Mesendoderm (in vitro differentiated cells): ENCODE measurements at regions not wholly inside any gene's neighbourhood (a gene's known extent, or its start where the extent isn't known, plus 50 kb on each side); places are given as distances from the start of the nearest gene placed in this dataset.

Experiments used
- DNase-seq: peaks from one replicate; pipeline ENCODE4 v3.0.0; 2013
- H2AK5ac ChIP-seq: 2 replicates; pipeline ENCODE4 v1.6.1; 2013; ENCODE audit warnings: low read length, inconsistent platforms
- H2BK120ac ChIP-seq: 2 replicates; pipeline ENCODE4 v1.6.1; 2013; ENCODE audit warnings: low read depth, mild to moderate bottlenecking, low read length, moderate library complexity, mixed read lengths
- H2BK15ac ChIP-seq: replicated peaks from 2 replicates; pipeline ENCODE4 v1.6.1; 2013; ENCODE audit warnings: low read depth, mild to moderate bottlenecking, moderate library complexity
- H2BK5ac ChIP-seq: 2 replicates; pipeline ENCODE4 v1.6.1; 2013; ENCODE audit warnings: low read length, inconsistent platforms
- H3K18ac ChIP-seq: 2 replicates; pipeline ENCODE4 v1.6.1; 2013; ENCODE audit warnings: mild to moderate bottlenecking, low read length, mixed read lengths
- H3K23ac ChIP-seq: one replicate; pipeline ENCODE4 v1.6.1; 2013; ENCODE audit warnings: low read length
- H3K27ac ChIP-seq: 2 replicates; pipeline ENCODE4 v1.5.1; 2013; ENCODE audit warnings: low read depth, mild to moderate bottlenecking, inconsistent platforms, low read length, moderate library complexity
- H3K27me3 ChIP-seq: 2 replicates; pipeline ENCODE4 v1.6.1; 2013; ENCODE audit warnings: low read length, control low read depth, mild to moderate bottlenecking, inconsistent platforms; ENCODE audit not compliant: insufficient read depth, poor library complexity
- H3K36me3 ChIP-seq: 2 replicates; pipeline ENCODE4 v1.6.1; 2013; ENCODE audit warnings: low read length, inconsistent platforms; ENCODE audit not compliant: control insufficient read depth, insufficient read depth
- H3K4ac ChIP-seq: one replicate; pipeline ENCODE4 v1.6.1; 2013; ENCODE audit warnings: low read depth, mild to moderate bottlenecking, low read length, moderate library complexity
- H3K4me1 ChIP-seq: 2 replicates; pipeline ENCODE4 v1.6.1; 2013; ENCODE audit warnings: low read depth, low read length, inconsistent platforms; ENCODE audit not compliant: control insufficient read depth
- H3K4me2 ChIP-seq: 2 replicates; pipeline ENCODE4 v1.6.1; 2013; ENCODE audit warnings: low read length
- H3K4me3 ChIP-seq: 2 replicates; pipeline ENCODE4 v1.5.1; 2013; ENCODE audit warnings: mild to moderate bottlenecking, low read length
- H3K56ac ChIP-seq: one replicate; pipeline ENCODE4 v1.6.1; 2013; ENCODE audit warnings: low read length
- H3K79me1 ChIP-seq: 2 replicates; pipeline ENCODE4 v1.6.1; 2013; ENCODE audit warnings: low read length, inconsistent platforms
- H3K79me2 ChIP-seq: 2 replicates; pipeline ENCODE4 v1.6.1; 2013; ENCODE audit warnings: mild to moderate bottlenecking, low read length; ENCODE audit not compliant: control insufficient read depth, insufficient read depth
- H3K9ac ChIP-seq: 2 replicates; pipeline ENCODE4 v1.6.1; 2013; ENCODE audit warnings: low read length, inconsistent platforms
- H4K5ac ChIP-seq: one replicate; pipeline ENCODE4 v1.6.1; 2013; ENCODE audit warnings: low read length
- H4K8ac ChIP-seq: one replicate; pipeline ENCODE4 v1.6.1; 2013; ENCODE audit warnings: low read depth, mild to moderate bottlenecking, control low read depth, low read length, moderate library complexity
- WGBS: extraction: QIAGEN DNeasy Blood & Tissue Kit; methylation state at CpG from one replicate; pipeline ENCODE4 v1.1.7; 2013; ENCODE audit warnings: low lambda C conversion rate, missing lambda C conversion rate; ENCODE audit not compliant: insufficient coverage; ENCODE audit errors: extremely low coverage; 5-methylcytosine and 5-hydroxymethylcytosine counted together

GRCh38 chr9:93864032-93864431, 91.1 kb downstream of the BARX1 start:
- H3K4ac ChIP-seq, result no peak overlapping the region
- H3K27ac ChIP-seq, result no peak overlapping the region
- H4K5ac ChIP-seq, result no peak overlapping the region
- H3K9ac ChIP-seq, result no peak overlapping the region
- DNase-seq, result no peak
- WGBS, result no CpG with 5 or more reads among the region's 12 CpGs
- H3K36me3 ChIP-seq, result no peaks in the 10 kb centered on the region
- peaks cover 1% of the 10 kb centered on the region for H3K4me1 ChIP-seq
- H4K8ac ChIP-seq, result no peak overlapping the region
- no peaks in the 10 kb centered on the region for H3K79me1 ChIP-seq
- H3K27me3 ChIP-seq, result no peaks in the 10 kb centered on the region
- H3K23ac ChIP-seq, result no peak overlapping the region
- H2BK15ac ChIP-seq, result no peak overlapping the region
- H3K56ac ChIP-seq, result no peak overlapping the region
- H3K79me2 ChIP-seq, result no peaks in the 10 kb centered on the region
- no peak overlapping the region for H3K4me2 ChIP-seq
- H2BK120ac ChIP-seq, result no peak overlapping the region
- no peak overlapping the region for H3K4me3 ChIP-seq
- H2AK5ac ChIP-seq, result no peak overlapping the region
- no peak overlapping the region for H3K18ac ChIP-seq
- H2BK5ac ChIP-seq, result no peak overlapping the region

- Histone ChIP-seq H2BK15ac (no peak overlapping the region), H3K27me3 (no peaks in the 10 kb centered on the region), H3K4me1 (peaks cover 1% of the 10 kb centered on the region), H2AK5ac (no peak overlapping the region), H2BK5ac (no peak overlapping the region), H3K27ac (no peak overlapping the region), H3K36me3 (no peaks in the 10 kb centered on the region), H3K4ac (no peak overlapping the region), H3K4me3 (no peak overlapping the region), H3K9ac (no peak overlapping the region), H4K8ac (no peak overlapping the region), H3K4me2 (no peak overlapping the region), H3K56ac (no peak overlapping the region), H2BK120ac (no peak overlapping the region), H3K18ac (no peak overlapping the region), H3K23ac (no peak overlapping the region), H3K79me1 (no peaks in the 10 kb centered on the region), H4K5ac (no peak overlapping the region), H3K79me2 (no peaks in the 10 kb centered on the region)
- DNase-seq, result no peak
- WGBS, result no CpG with 5 or more reads among the region's 7 CpGs
Measured at GRCh38 chr9:93862877-93863545, 92.1 kb downstream of the BARX1 start.

- H3K9ac ChIP-seq, result no peak overlapping the region
- WGBS, result no CpG with 5 or more reads among the region's 5 CpGs
- no peak overlapping the region for H2BK15ac ChIP-seq
- peaks cover 1% of the 10 kb centered on the region for H3K4me1 ChIP-seq
- no peak overlapping the region for H2BK5ac ChIP-seq
- no peak overlapping the region for H3K4ac ChIP-seq
- H3K27ac ChIP-seq, result no peak overlapping the region
- H3K18ac ChIP-seq, result no peak overlapping the region
- no peaks in the 10 kb centered on the region for H3K79me2 ChIP-seq
- H4K8ac ChIP-seq, result no peak overlapping the region
- peak; percentile 57 for DNase-seq
- H3K79me1 ChIP-seq, result no peaks in the 10 kb centered on the region
- H3K23ac ChIP-seq, result no peak overlapping the region
- no peak overlapping the region for H3K56ac ChIP-seq
- no peaks in the 10 kb centered on the region for H3K27me3 ChIP-seq
- H2BK120ac ChIP-seq, result no peak overlapping the region
- H2AK5ac ChIP-seq, result no peak overlapping the region
- H3K36me3 ChIP-seq, result no peaks in the 10 kb centered on the region
- no peak overlapping the region for H3K4me3 ChIP-seq
- no peak overlapping the region for H3K4me2 ChIP-seq
- no peak overlapping the region for H4K5ac ChIP-seq
Measured at GRCh38 chr9:93861736-93862358, 93.3 kb downstream of the BARX1 start.

- Histone ChIP-seq H3K27me3 (no peaks in the 10 kb centered on the region), H3K4ac (no peak overlapping the region), H3K4me3 (no peak overlapping the region), H4K5ac (no peak overlapping the region), H3K9ac (no peak overlapping the region), H3K18ac (no peak overlapping the region), H3K56ac (peak overlapping the region; percentile 15), H2BK5ac (no peak overlapping the region), H2BK15ac (no peak overlapping the region), H3K4me2 (no peak overlapping the region), H2AK5ac (no peak overlapping the region), H3K36me3 (no peaks in the 10 kb centered on the region), H4K8ac (no peak overlapping the region), H3K79me2 (no peaks in the 10 kb centered on the region), H3K27ac (no peak overlapping the region), H3K79me1 (no peaks in the 10 kb centered on the region), H3K23ac (no peak overlapping the region), H3K4me1 (peaks cover 1% of the 10 kb centered on the region), H2BK120ac (no peak overlapping the region)
- WGBS, result no CpG with 5 or more reads among the region's 50 CpGs
- DNase-seq, result no peak
Measured at GRCh38 chr9:93860694-93861658, 94.2 kb downstream of the BARX1 start.

DNA sequence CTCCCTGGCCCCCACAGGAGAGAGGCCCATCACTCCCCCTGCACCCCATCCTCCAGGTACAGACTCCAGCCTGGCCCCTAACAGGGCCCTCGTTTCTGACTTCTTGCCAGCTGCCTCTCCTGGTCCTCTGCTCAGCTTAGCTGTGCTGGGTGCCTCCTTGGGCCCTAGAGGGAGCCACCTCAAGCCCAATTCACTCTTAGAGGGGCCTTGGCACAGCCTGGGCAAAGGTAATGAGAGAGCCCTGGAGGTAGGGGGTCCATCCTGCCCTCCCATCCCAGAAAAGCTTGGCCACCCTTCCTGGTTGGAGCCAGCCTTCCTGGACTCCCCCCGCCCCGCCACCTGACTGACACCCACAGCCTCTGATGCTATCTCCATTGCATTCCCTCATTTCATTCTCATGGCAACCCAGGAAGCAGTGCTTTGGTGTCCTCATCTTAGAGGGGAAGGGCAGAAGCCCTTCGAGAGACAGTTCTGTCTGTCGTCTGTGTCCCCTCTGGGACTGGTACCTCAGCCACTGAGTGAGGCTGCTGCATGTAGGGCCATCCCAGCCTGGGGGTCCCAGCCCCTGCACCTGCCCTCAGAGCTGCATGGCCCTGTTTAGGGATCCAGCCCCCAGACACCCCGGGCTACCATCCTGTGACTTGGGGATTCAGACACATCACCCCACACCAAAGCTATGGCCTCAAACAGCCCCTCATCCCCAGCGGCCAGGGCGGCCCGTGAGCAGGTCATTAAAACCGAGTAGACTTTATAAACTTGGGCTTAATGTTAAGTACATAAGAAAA, 95.5 kb downstream of the BARX1 start:
- Histone ChIP-seq H3K56ac (no peak overlapping the region), H4K8ac (no peak overlapping the region), H3K36me3 (no peaks in the 10 kb centered on the region), H3K79me2 (no peaks in the 10 kb centered on the region), H3K4me2 (no peak overlapping the region), H3K4me1 (peaks cover 1% of the 10 kb centered on the region), H2BK5ac (no peak overlapping the region), H3K23ac (no peak overlapping the region), H3K4me3 (no peak overlapping the region), H3K27ac (no peak overlapping the region), H3K9ac (no peak overlapping the region), H2BK120ac (no peak overlapping the region), H3K18ac (no peak overlapping the region), H2AK5ac (no peak overlapping the region), H3K4ac (no peak overlapping the region), H3K79me1 (no peaks in the 10 kb centered on the region), H3K27me3 (no peaks in the 10 kb centered on the region), H2BK15ac (no peak overlapping the region), H4K5ac (no peak overlapping the region)
- no peak for DNase-seq
- WGBS, result no CpG with 5 or more reads among the region's 10 CpGs
